ENCODE measurements at regions not wholly inside any gene's neighbourhood (a gene's known extent, or its start where the extent isn't known, plus 50 kb on each side); places are given as distances from the start of the nearest gene placed in this dataset.

DNA sequence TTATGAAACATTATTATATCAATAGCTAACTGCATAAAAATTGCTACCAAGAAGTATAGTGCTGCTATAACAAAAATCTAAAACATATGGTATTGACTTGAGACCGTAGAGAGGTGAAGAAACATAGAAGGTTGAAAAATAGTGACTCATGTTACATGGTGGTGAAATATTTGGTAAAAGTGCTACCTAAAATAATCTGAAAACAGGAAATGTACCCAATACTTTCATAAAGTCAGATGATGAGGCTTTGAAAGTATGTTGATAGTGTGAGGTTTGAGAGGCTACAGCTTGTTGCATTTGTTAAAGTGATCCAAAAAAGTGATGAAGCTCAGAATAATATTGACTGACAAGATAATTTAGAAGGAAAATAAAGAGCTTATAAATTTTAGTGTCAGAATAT, 718.7 kb upstream of the SLC8A1 start:
- no peak for TF ChIP-seq EZH2 (IDR thresholded peaks at IDR 0.05; ENCODE audit: insufficient read depth, low read length)
- TF ChIP-seq, protein P1, sequence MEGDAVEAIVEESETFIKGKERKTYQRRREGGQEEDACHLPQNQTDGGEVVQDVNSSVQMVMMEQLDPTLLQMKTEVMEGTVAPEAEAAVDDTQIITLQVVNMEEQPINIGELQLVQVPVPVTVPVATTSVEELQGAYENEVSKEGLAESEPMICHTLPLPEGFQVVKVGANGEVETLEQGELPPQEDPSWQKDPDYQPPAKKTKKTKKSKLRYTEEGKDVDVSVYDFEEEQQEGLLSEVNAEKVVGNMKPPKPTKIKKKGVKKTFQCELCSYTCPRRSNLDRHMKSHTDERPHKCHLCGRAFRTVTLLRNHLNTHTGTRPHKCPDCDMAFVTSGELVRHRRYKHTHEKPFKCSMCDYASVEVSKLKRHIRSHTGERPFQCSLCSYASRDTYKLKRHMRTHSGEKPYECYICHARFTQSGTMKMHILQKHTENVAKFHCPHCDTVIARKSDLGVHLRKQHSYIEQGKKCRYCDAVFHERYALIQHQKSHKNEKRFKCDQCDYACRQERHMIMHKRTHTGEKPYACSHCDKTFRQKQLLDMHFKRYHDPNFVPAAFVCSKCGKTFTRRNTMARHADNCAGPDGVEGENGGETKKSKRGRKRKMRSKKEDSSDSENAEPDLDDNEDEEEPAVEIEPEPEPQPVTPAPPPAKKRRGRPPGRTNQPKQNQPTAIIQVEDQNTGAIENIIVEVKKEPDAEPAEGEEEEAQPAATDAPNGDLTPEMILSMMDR (IDR thresholded peaks at IDR 0.05; ENCODE audit: insufficient read depth, low read depth, low read length), result no peak

Measured in astrocyte (in vitro differentiated cells and primary cell).